ENCODE measurements at regions not wholly inside any gene's neighbourhood (a gene's known extent, or its start where the extent isn't known, plus 50 kb on each side); places are given as distances from the start of the nearest gene placed in this dataset.

DNA sequence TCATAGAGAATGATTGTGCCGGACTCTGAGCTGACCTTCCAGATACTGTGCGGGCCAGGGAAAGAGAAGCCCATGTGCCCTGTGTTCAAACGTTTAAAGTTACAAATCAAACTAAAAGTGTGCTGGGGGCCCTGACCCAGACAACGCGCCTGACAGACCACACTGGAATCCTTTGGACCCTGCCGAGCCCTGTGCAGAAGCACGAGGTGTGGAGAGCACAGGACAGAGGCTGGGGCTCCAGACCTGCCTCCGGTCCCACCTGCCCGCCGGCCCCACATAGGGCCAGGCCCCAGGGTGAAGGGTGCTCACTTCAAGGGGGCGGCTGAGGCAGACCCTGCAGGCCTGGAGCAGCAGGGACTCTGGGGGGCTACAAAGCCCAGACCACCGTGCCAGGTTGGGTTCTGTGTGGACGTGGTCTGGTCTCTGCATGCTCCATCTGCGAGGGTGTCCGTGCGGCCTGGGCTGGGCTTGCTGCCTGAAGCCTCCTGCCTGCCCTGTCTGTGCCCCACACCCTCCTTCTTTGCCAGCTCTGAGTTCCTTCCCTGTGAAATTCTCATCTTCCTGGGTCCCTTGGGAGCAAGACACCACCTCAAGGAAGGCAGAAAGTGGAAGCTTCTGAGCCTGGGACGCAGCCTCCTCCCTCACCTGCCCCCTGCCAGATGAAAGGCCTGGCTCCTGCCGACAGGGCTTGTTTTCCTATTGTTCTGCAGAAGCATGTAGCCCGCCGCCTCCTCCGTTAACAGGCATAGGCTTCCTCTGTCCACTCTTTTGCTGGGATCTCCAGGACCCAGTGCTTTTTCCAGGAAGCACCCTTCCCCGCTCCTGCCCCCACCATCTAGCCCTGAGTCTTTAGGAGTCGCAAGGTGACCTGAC is 186.2 kb downstream of the ERMARD start:
- peak; percentile 31 for DNase-seq

DNA sequence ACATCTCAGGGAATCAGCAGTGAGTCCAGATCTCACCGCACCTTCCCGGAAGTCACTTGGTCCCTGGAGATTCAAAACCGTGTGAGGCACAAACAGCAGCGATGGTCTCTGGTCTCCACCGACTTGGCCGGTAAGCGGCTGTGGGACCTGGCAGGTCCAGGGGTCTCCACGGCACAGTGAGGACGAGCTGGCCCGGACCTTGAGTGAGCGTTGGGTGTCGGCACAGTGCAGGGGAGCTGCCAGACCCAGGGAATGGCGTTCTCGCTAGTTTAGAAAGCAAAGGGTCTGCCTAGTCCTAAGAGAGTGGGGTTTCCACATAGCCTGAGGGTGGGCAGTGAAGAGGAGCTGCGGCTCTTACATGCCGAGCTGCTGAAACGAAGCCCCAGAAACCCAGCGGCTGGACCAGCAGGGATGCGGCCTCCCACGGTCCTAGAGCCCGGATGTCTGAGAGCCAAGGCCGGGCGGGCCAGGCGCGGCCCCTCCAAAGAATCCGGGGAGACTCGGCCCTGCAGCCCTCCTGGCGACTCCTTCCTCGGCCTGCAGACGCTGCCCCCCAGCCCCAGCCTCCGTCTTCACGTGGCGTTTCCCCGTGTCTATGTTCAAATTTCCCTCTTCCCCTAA is 185.0 kb downstream of the ERMARD start:
- no peak for DNase-seq

DNA sequence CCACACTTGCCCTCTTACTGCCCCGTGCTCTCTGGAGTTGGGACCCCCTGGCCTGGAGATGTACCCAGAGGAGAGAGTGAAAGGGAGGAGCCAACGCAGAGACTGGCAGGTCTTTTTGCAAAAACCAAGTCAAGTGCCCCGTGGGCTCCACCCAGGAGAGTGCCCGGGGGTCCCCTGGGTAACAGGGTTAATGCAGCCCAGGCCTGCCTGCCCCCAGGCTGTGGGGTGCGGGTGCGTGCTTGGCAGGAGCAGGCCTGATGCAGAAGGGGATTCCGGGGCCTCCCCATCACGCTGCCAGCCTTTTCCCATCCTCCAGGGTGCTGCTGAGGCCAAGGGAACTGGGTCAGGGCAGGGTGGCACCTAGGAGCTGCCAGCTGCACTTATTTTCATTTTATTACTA is 184.4 kb downstream of the ERMARD start:
- no peak for DNase-seq

DNA sequence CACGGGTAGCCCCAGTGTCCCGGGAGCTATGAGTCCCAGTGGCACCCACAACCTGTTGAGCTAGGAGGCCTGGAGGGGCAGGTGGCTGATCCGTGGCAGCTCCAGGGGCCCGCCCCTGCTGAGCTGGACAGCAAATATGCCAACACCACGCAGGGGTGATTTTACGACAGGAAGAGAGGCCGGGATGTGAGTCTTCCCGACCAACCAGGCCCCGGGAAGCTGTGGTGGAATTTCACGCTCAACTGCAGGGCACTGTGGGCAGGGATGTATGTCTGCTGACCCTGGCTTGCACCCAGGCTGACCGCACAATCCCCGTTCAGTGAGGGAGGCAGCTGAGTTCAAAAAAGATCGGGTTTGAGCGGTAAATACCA is 183.9 kb downstream of the ERMARD start:
- DNase-seq, result peak; percentile 69

DNA sequence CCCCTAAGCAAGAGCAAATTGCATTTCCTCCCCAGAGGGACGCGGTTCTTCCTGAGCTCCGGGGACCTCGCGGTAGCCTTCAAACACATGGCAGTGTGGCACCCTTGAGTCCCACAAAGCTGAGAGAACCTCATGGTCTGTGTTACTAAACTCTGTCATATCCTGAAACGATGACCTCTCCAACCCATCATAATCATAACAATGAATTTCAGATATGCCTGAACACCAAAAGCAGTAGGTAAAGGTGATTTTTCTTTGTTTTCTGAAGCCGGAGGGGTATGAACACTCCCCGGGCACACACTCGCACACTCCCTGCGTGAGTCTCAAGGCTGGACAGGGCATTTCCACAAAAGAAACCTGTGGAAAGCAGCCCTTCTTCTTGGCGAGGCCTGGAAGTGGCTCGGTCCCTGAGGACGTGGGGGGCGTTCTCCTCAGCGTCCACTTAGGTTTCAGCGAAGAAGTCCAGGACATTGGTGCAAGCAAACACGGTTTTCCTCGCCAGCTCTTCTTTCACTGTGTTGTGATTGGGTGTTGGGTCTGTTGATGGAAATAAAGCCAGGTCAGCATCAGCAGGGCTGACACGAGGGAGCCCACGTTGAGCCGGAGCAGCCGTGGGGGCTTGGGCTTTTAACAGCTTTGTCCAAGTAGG is 183.4 kb downstream of the ERMARD start:
- DNase-seq, result no peak

DNA sequence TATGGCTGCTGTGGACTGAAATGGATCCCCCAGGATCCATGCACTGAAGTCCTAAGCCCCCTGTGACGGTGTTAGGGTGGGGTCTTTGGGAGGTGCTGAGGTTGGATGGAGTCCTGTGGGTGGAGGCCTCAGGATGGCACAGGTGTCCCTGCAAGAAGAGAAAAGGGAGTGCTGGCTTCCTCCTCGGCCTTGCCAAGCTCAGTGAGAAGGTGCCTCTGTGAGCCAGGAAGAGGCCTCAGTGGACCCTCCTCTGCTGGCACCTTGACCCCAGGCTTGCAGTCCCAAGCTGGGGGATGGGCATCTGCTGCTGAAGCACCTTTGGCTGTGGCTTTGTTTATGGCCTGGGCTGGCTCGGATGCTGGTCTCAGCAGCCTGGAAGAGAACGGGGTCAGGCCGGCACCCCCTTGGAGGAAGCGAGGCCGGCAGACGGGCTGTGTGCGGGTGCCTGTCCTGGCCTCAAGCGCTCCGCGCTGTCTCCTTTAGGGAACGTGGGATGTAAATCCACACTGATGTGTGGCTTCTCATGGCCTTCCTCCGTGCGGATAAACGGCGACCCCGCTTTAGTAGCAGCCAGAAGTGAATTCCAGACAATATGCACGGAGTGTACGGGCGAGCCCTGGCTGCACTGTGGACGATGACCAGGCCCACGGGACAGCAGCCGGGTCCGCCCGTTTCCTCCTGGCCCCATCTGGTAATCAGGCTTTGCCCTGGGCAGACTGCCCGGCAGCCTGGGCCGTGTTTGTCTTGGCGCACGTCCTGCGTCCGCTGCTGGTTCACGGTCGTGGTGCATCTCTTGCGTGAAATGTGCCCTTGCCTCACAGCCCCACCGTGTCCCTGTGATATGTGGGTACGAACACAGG is 182.6 kb downstream of the ERMARD start:
- no peak for DNase-seq

DNA sequence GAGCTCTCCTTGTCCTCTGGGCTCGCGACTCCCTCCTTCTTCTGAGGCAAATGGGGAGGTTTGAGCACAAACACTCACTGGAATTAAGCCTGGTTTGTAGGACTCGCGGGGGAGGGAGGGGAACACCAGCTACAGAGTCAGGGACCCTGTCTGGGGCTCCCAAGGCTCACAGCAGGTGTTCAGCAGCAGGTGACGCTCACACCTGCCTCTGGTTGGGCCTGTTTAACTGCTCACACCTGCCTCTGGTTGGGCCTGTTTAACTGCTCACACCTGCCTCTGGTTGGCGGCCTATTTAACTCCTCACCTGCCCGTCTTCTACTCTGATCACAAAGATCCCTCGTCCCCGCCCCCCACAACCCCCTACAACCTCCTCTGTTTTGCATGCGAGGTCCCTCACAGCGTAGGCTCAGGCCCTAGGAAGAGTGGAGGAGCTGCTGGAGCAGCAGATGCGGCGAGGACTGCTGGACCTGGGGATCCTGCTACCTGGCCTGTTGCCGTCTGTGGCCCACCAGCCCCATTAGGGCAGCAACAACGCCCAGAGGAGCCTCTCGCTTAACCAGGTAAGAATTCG is 181.9 kb downstream of the ERMARD start:
- DNase-seq, result no peak

DNA sequence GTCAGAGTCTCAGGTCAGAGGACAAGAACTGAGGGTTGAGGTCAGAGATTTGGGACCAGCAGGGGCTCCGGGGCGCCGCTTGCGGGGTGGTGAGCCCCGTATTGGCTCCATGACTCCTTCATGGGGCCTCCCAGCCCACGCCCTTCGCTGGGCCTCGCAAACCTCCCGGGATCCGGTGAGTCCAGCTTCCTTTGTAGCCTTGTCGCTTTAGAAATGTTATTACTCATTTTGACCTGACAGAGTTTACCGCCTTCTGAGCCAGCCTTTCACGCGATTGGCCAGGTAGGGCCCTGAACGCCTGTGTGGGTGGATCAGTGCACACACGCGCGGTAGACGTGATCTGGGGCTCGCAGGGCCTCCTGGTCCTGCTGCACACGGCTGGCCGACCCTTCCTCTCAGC is 181.1 kb downstream of the ERMARD start:
- no peak for DNase-seq

DNA sequence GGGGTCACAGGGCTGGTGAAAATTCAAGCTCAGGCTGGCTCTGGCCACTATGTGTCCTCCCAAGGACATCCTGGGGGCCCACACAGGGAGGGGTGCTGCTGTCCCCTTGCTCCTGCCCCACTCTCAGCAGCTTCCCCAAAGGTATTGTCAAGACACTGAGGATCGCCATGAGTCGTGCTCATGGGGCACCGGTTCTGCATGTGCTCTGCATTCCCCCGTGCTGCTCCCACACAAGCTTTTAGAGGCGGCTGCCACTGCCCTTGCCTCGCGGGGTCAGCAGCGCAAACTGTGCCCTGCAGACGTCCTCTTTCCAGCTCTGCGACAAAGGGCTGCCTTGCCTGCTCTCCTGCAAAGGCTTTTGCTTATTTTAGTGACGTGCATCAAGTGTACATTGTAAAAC is 179.8 kb downstream of the ERMARD start:
- no peak for DNase-seq

DNA sequence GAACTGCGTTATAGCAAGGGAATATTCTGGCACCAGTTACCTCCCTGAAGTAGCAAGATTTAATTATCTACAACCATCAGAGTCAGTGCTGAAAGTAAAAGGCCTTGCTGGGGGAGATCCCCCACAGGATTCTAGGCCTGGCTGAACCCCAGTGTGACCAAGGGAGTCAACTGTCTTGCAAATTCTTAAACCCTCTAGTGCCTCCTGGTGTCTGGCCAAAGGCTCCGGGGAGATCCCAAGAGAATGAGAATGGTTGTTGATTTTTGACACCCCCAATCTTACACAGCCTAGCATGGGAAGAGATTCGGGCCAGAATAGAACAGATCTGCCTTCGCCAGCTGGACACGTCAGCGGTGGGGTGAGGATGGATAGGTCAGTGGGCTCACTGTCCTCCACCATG is 179.4 kb downstream of the ERMARD start:
- no peak for DNase-seq

DNA sequence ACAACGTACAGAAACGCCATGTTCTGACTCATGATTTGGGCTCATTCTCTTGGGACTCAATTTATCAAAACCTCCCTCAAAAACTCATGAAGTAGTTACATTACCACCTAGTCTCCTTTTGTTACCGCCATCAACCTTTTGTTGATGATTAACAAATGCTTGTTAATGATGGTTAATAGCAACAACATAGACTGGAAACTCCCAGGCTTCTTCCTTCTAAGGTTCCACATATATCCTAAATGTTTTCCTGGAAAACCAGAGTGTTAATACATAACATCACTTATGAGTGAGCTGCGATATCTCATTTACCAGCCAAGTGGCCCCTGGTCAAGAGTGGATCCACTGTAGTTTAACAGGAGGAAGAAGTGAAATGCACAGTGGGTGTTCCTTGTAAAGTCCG is 176.3 kb downstream of the ERMARD start:
- no peak for DNase-seq

DNA sequence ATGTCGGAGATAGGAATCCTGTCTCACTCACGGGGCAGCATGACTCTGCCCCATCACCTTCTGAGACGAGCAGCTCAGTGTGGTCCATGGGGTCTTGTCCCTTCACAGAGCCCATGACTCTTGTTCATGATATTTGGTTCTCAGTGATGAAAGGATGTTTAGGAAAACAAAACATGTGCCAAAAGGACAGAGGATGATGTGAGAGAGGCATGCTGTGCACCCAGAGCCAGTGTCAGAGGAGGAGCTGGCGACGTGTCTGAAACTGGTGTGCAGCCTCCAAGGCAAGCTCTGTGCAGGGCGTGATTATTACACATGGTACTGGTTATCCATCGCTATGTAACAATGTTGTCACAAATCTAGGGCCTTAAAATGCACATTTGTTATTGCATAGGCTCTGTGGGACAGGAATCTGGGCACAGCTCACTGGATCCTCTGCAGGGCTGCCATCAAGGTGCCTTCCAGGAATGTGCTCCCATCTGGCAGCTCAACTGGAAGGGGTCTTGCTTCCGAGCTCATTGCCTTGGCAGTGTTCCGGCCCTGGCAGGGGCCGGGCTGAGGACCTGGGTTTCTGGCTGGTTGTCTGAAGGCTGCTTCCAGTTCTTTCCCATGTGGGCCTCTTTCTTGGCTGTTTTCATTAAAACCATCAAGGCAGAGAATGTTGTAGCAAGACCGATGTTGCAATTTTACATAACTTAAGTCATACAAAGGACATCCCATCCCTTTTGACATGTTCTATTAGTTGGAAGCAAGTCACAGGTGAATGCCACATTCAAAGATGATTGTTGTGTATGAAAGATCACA is 175.4 kb downstream of the ERMARD start:
- no peak for DNase-seq

DNA sequence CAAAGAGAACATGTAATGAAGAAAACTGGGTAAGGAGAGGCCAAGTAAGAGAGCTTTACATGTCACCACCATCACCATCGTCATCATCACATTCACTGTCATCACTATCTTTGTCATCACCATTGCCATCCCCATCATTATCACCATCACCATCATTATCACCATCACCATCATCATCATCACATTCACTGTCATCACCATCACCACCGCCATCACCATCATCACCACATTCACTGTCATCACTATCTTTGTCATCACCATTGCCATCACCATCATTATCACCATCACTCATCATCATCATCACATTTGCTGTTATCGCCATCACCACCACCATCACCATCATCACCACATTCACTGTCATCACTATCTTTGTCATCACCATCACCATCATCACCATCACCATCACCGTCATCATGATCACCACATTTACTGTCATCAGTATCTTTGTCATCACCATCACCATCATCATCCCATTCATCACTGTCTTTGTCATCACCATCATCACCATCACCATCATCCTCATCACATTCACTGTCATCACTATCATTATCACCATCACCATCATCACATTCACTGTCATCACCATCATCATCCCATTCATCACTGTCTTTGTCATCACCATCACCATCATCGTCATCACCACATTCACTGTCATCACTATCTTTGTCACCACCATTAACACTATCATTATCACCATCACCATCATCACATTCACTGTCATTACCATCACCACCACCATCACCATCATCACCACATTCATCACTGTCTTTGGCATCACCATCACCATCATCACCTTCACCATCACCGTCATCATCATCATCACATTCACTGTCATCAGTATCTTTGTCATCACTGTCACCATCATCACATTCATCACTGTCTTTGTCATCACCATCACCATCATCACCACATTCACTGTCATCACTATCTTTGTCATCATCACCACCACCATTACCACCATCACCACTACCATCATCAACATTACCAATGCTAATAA is 172.3 kb downstream of the ERMARD start:
- peak; percentile 19 for DNase-seq

DNA sequence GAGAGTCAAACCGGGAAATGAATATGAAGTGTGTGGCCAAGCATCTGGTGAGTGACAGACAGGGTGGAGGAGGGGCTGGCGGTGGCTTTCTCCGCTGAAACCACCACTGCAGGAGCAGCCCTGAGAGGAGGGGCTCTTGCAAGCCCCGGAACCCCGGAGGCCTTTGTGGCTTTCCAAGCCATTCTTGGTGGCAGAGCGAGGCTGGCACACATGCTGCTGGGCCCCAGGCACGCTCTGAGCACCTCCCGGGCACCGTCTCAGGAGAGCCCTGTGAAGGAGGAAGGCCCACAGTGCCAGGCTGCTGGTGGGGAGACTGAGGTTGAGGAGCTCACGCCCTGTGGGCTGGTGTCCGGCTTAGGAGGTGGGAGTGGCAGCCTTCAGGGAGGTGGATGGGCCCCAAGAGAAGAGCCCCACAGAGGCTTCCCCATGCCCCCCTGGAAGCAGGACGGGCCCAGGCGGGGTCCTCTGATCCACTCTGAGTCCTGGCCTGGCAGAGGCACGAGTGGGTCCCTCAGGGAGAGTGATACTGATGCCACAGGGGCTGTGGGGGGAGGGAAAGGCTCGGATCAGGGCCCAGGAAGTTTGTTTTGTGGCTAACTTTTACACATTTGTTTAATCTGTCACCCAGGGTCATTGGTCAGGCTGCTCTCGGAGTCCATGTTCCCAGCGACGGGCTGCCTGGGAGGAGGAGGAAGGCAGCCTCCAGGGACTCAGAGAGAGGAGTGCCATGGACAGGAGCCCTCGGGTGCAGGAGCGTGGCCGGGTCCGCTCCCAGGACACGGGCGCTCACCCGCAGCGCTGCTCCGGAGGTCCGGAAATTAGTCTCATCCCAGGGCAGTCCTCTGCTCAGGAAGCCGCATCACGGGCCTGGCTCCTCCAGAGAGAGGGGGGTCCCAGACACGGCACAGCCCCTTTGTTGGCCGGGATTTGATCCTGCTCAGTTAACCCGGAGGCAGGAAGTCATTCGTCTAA is 170.7 kb downstream of the ERMARD start:
- peak; percentile 40 for DNase-seq

DNA sequence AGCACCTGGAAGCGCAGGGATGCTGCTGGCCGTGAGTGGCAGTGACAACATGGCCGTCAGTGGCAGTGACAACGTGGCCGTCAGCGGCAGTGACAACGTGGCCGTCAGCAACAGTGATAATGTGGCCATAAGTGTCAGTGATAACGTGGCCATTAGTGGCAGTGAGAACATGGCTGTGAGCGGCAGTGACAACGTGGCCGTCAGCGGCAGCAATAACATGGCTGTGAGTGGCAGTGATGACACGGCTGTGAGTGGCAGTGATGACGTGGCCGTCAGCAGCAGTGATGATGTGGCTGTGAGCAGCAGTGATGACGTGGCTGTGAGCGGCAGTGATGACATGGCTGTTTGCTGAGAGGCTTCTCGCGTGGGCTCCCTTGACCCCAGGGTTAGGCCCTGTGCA is 169.8 kb downstream of the ERMARD start:
- DNase-seq, result peak; percentile 25

DNA sequence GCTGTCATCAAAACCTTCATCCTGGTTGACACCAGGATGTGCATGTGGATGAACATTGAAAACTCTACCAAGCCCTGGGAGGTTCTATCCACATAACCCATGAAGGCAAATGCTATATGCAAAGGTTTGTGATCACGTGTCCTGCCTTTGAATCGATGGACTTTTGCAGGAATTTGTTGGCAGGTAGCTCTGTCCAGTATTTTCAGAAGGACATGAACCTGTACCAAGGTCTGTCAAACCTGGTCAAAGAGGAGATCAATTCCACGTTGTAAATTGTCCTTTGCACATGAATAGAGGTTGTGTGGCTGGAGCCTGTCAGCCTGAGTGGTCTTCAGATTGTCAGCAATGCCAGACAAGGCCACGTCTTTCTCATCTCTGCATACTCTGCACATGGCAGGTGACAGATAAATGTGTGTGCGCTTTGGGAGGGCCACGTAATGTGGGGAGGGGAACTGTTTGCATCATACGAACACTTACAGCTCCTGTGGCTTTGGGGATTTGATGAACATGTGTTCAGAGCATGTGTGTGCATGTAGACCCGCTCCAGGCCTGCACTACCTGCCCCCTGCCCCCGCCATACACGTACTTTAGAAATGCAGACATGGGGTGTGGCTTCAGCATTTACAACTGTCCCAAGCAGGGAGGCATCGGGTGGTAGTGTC is 169.1 kb downstream of the ERMARD start:
- DNase-seq, result peak; percentile 18

DNA sequence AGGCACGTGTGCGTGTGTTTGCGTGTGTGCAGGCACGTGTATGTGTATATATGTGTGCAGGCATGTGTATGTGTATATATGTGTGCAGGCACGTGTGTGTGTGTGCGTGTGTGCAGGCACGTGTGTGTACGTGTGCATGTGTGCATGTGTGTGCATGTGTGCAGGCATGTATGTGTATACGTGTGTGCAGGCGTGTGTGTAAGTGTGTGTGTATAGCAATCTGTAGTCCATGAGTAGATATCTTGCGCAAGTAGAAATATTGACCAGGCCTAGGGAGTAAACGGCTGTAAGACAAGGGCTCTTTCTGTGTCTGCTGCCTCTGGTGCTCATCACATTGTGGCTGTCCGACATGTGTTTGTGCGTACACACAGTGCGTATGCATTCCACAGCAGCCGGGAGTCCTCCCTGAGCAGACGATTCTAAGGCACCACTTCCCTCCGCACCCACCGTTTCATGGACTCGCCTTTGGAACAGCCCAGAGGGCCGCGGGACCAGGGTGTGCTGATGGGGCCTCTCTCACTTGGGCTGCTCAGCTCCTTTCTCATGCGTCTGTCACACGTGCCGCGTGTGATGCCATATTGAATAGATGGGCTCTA is 167.6 kb downstream of the ERMARD start:
- DNase-seq, result no peak

DNA sequence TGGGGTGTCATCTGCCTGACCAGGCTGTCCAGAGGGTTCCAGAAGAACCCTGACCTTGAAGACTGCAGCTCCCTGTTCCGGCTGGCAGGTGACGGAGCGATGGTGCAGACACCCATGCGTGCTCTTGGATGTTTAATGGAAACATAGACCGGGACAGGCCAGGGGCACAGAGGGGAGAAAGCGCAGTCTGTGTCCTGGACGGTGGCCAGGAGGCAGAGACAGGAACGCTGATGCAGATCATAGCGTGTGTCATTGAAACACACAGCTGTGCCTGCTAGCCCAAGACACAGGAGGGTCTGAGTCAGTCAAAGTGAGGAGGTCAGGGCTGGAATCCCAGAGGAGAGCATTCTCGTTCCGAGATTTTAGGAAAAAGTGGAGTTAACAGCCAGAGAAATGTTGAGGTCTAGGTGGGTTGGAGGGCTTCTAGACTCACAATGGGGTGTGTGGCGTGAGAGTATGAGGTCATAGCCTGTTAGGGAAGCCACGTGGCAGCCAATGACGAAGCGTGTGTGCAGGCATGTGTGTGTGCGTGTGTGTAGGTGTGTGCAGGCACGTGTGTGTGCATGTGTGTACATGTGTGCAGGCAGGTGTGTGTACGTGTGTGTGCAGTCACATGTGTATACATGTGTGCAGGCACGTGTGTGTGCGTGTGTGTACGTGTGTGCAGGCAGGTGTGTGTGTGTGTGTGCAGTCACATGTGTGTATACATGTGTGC is 167.0 kb downstream of the ERMARD start:
- DNase-seq, result no peak
